GM12864 (cell line): ENCODE measurements at regions not wholly inside any gene's neighbourhood (a gene's known extent, or its start where the extent isn't known, plus 50 kb on each side); places are given as distances from the start of the nearest gene placed in this dataset.

ENCODE experiments used
- DNase-seq: peaks from one replicate; pipeline ENCODE4 v3.0.0-alpha.2; 2011; ENCODE audit warnings: low read depth
- H3K4me3 ChIP-seq: 2 replicates; pipeline ENCODE4 v1.5.1; 2011; ENCODE audit warnings: mild to moderate bottlenecking, low read depth, low read length, control low read depth
- CTCF ChIP-seq: IDR thresholded peaks from 2 replicates; pipeline ENCODE4 v1.5.1; 2011; ENCODE audit warnings: low read depth, mild to moderate bottlenecking, moderate library complexity, low read length, control low read depth, inconsistent platforms; ENCODE audit errors: missing control alignments

- no peak overlapping the region for H3K4me3 ChIP-seq
- DNase-seq: no peak
- no peak for TF ChIP-seq CTCF
Observed at GRCh38 chr1:34358636-34359035, 181.9 kb downstream of the C1orf94 start.

GRCh38 chr1:34359411-34359810, 182.7 kb downstream of the C1orf94 start:
- no peak for DNase-seq
- no peak for TF ChIP-seq CTCF
- no peak overlapping the region for H3K4me3 ChIP-seq

GRCh38 chr1:34360574-34360973, 183.9 kb downstream of the C1orf94 start:
- TF ChIP-seq CTCF: no peak
- peak; percentile 50 for DNase-seq

GRCh38 chr1:34361121-34361520, 184.4 kb downstream of the C1orf94 start:
- no peak for DNase-seq
- no peak for TF ChIP-seq CTCF
- H3K4me3 ChIP-seq: no peak overlapping the region

More at GRCh38 chr1:34360574-34360973, 183.9 kb downstream of the C1orf94 start:
- H3K4me3 ChIP-seq: no peak overlapping the region

- H3K4me3 ChIP-seq: no peak overlapping the region
- DNase-seq: peak; percentile 34
- no peak for TF ChIP-seq CTCF
Observed at GRCh38 chr1:34361781-34362357, 185.2 kb downstream of the C1orf94 start.

GRCh38 chr1:34362949-34363348, 186.2 kb downstream of the C1orf94 start:
- no peak for DNase-seq
- no peak overlapping the region for H3K4me3 ChIP-seq
- no peak for TF ChIP-seq CTCF

- no peak overlapping the region for H3K4me3 ChIP-seq
- no peak for TF ChIP-seq CTCF
- no peak for DNase-seq
Observed at GRCh38 chr1:34363447-34363846, 186.7 kb downstream of the C1orf94 start.
